Dedifferentiated amniotic fluid mesenchymal stem cell (primary cell): ENCODE measurements at regions not wholly inside any gene's neighbourhood (a gene's known extent, or its start where the extent isn't known, plus 50 kb on each side); places are given as distances from the start of the nearest gene placed in this dataset.
"Not testable (repeated sequence)": the region's sequence is repeated elsewhere in the genome, so short reads cannot be mapped to it uniquely, and the experiment has no call there.

ENCODE experiments used
- DNase-seq: peaks from one replicate; pipeline ENCODE4 v3.0.0-alpha.2; 2016; ENCODE audit errors: extremely low spot score

GRCh38 chr6:147667082-147667481 lies 158.6 kb downstream of the SAMD5 start:
- no peak for DNase-seq

DNA sequence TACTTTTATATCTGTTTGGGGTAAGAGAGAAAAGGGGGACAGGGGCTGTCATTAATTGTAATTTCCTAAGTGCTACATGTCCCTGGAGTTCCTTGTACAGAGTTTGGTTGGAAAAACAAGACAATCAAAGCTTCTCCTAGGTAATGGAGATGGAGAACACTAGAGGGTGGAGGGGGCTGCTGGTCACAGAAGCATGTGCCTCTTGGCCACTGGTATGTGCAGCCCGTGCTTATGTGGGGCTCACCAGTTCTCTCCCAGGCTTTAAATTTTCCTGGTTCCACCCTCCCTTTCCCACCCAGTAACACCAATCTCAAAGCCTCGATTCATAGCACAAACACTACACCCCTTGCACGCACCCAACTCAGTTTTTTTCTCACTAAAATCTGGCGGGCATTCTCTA lies 165.6 kb downstream of the SAMD5 start:
- no peak for DNase-seq

- DNase-seq: no peak
These were observed 166.3 kb downstream of the SAMD5 start for GRCh38 chr6:147674794-147675193.

- DNase-seq: no peak
These were observed 166.8 kb downstream of the SAMD5 start for GRCh38 chr6:147675281-147675680.

DNA sequence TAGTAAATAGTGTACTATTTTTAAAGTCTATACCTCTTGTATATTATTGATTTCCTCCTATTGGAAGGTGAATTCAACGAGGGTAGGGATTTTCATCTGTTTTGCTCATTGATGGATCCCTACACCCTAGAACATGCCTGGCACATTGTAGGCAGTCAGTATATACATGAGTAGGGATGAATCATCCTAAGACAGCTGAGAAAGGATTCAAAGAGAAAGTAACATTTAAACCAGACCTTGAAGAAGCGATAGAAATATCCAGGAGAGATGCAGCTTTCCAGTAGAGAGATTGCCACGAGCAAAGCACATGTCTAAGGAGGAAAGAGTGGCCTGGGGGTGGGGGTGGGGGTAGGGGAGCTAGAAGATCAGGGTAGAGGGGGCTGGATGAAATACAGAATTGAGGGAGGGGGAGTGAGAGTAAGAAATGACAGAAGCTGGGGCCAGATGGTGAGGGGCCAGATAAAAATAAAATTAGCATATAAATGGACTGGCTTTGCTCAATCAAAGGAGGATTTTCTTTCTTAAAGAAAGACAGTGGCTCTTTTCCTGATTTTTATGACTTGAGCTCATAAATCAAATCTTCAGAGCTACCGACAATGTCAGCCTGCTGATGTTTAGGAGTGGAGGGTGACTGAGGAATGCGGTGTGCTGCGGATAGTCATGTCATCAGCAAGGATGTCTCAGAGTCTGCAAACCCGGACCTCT lies 168.2 kb downstream of the SAMD5 start:
- no peak for DNase-seq

- DNase-seq: no peak
These were observed 169.2 kb downstream of the SAMD5 start for GRCh38 chr6:147677647-147678046.

- no peak for DNase-seq
These were observed 169.8 kb downstream of the SAMD5 start for GRCh38 chr6:147678253-147678652.

DNA sequence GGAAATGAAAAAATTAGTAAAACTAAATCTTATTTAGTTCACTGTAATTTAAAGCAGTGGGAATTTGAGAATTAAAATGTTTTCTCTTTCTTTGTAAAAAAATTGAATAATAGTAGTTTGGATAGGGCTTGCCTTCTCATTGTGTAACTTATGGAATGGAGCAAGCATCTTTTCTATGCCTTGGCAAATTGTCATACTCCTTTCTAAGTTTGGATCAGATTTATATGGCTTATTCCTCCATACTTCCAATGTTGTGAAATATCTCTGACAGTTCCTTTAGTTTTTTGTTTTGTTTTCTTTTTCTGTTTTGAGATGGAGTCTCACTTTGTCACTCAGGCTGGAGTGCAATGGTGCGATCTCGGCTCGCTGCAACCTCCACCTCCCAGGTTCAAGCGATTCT lies 176.4 kb downstream of the SAMD5 start:
- DNase-seq: no peak

DNA sequence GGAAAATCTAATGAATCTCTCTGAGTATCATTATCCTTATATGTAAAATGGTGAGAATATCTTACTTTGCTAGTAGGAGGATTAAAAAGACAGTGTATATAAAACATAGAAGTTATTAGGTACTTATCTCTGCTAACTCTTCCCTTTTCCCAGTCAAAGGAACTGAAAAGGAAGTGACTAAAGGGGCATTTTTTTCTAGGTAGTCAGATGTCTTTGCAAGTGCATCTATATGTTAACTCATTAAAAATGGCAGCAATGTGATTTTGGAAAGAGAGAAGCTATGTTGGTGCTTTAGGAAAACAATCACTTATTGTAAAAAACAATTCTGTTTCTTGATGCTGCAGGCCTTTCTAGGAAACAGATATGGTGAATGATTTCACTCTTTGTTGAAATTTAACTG lies 180.9 kb downstream of the SAMD5 start:
- DNase-seq: no peak

GRCh38 chr6:147691446-147691845 lies 183.0 kb downstream of the SAMD5 start:
- no peak for DNase-seq

GRCh38 chr6:147693181-147693580 lies 184.7 kb downstream of the SAMD5 start:
- DNase-seq: no peak

- not testable (repeated sequence) for DNase-seq
These were observed 186.1 kb downstream of the SAMD5 start for GRCh38 chr6:147694556-147694955.

GRCh38 chr6:147695819-147696218 lies 187.3 kb downstream of the SAMD5 start:
- no peak for DNase-seq

DNA sequence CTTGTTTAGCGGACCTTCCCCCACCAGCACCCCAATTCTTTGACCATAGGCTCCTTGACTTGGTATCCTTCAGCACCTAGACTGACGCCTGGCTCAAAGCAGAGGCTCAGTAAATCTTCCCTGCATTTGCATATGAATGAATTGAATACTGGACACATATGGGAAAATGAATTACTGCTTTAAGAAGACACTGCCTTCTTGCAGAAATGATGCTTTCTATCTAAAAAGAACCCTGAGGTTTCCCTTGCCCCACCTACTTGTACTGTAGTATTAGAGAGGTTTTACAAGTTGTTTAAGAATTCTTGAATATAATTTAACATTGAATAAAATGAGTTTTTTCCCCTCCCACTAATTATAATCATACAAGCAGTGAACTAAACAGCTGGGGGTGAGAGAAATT lies 190.7 kb downstream of the SAMD5 start:
- DNase-seq: no peak

- DNase-seq: no peak
These were observed 191.1 kb downstream of the SAMD5 start for GRCh38 chr6:147699637-147700036.

DNA sequence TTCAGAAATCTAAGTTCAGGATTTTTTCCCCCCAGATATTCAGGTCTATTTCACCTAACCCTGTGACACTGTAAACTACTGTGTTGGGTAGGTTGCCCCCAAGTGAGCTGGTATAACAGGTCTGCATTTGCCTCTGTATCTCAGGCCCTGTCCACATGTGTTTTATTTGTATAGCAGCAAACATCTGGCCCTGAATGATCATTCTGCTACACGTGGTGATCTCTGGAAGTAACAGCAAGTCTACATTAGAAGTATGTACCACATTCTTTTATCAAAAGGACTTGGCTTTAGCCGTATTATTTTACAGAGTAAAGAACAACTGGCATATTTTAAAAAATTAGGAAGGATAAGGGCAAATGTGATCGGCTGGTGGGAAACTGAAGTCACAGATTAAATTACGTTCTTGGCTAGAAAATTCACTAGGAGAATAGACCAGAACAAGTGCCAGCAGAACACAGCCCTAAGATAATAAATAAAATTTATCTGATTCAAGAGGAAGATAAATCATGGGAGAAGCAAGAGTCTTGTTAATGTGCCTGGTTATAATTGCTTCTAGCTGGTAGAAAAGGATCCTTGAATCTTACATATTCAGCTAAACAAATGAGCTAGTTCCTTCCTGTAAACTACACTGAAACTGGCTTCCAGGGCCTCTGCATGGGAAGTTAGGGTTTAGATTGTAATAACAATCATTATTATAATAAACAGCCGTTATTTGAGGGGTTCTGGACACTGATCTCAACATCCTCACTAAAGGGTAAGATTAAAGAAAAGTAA lies 192.1 kb downstream of the SAMD5 start:
- no peak for DNase-seq

DNA sequence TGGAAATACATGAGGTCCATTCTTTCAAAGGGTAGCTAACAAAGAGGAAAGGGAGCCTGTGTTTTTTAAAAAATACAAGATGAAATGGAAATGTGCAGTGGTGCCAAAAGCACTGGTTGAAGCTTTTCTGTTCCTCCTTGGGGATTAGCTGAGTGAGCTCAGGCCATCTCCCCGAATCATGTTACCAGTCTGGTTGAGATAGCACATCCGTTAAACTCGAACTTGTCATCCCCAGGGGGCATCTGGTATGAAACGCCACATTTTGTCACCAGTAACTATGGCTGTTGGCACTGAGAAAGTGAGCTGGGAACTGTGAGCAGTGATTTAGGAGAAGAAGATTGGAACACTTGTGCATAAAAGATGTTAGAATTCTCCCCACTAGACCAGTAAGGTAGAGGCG lies 196.2 kb downstream of the SAMD5 start:
- no peak for DNase-seq

DNA sequence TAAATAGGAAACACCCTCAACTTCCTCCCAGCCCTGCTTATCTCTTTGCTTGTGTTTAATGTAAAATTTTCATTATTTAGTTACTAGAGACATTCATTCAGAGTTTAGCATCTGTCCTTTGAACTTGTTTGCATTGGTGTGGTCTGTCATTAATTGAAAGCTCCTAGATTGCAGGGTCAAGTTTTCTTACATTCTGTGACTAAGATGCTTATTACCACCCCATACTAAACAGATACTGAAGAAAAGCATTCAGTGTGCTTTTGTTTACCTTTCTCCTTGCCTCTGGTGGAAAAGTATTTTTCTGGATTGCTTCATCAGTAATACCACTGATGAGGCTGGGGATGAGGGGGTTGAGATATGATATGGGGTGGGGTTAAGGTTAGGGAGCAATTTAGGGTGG lies 199.0 kb downstream of the SAMD5 start:
- DNase-seq: no peak

DNA sequence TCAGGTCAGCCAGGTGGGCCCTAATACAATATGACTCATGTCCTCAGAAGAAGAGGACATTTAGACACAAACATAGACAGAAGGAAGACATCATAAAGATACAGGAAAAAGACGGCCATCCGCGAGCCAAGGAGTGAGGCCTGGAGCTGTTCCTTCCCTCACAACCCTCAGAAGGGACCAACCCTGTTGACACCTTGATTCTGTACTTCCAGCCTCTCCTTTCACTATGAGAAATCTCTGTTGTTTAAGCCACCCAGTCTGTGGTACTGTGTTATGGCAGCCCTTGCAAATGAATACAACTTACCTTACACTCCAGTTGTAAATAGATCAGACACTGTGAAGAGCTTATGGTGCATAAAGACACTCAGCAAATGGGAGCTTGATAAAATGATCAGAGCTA lies 199.7 kb downstream of the SAMD5 start:
- DNase-seq: no peak

- DNase-seq: no peak
These were observed 201.1 kb downstream of the SAMD5 start for GRCh38 chr6:147709396-147710272.

DNA sequence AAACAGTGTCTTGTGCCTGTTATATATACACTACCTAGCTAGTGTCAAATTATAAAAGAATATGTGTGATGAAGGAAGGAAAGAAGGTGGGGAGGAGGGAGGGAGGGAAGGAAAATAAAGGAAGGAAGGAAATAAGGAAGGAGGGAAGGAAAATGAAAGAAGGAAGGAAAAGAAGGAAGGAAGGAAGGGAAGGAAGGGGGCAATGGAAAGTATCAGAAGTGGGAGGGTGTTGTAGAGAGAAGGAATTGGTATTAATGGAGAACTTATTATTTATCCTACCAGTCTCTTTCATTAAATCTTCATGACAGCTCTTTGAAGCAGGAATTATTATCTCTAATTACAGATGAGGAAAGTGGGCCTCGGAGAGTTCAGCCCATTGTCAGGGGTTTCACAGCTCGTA lies 202.4 kb downstream of the SAMD5 start:
- DNase-seq: no peak

DNA sequence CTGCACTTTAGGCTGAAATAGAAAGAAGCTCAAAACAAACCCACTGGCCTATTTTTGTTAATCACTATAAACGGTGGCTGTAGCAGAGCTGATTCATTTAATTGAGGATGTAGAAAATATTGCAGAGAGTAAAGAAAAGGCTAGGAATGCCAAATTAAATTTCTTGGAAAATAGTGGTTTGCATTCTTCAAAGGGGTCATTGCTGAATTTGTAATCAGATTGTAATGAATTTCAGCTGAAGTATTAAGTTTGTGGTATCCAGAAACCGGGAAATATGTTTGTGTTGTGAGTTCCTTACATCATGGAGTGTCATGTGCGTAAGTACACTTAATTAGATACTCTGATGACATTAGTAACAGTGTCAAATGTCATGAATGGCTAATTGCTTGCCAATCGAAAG lies 203.0 kb downstream of the SAMD5 start:
- peak; percentile 37 for DNase-seq

GRCh38 chr6:147712841-147713240 lies 204.4 kb downstream of the SAMD5 start:
- DNase-seq: no peak
